Astrocyte of the spinal cord (primary cell): ENCODE measurements at regions not wholly inside any gene's neighbourhood (a gene's known extent, or its start where the extent isn't known, plus 50 kb on each side); places are given as distances from the start of the nearest gene placed in this dataset.

Source experiments
- DNase-seq: peaks from one replicate; pipeline ENCODE4 v3.0.0; 2011; ENCODE audit warnings: low read depth, low spot score
- H3K4me3 ChIP-seq: 2 replicates; pipeline ENCODE4 v1.5.1; 2011; ENCODE audit warnings: low read depth, mild to moderate bottlenecking, low read length, moderate library complexity
- in situ Hi-C: cut with HindIII; loops from 2 replicates; pipeline ENCODE4 v1.10.0; 2017; ENCODE audit warnings: low sequenced_read_pairs
- TF ChIP-seq, protein P1 (sequence below): IDR thresholded peaks from 2 replicates; pipeline ENCODE4 v1.5.1; 2012; ENCODE audit warnings: low read depth, mild to moderate bottlenecking, low read length, inconsistent platforms

DNA sequence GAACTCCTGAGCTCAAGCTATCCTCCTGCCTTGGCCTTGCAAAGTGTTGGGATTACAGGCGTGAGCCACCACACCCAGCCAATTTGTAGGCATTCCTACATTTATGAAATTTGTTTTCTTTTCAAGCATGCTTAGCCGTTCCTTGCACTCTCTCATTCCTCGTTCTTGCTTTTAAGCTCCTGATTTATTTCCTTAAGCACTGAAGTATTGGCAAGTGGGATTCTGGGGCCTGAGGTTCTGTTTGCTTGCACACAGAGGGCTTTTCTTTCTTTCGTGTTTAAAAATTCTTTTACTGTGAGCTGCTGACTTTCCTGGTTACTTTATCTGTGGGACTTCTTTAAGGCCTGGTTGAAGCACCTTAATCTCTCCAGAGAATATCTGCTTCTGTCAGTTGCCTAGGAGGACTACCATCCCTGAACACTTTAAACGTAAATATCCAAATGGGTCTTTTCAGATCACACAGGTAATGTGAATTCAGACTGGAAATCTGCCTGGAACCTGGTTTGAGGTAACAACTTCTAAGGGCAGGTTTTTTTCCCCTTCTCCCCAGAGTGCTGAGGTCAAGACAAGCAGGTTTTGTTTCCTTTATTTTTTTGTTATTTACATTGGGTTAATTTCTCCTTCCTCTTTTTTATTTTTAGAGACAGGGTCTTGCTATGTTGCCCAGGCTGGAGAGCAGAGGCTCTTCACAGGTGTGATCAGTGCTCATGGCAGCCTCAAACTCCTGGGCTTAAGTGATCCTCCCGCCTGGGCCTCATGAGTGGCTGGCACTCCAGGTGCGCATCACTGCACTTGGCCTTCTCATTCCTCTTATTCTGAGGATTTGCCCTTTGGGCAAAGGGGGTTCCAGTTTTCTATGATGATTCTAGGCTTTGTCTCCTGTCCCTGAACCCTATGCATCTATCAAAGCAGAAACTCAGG is 102.9 kb downstream of the PFKFB3 start:
- no peak for DNase-seq
- TF ChIP-seq, protein P1, sequence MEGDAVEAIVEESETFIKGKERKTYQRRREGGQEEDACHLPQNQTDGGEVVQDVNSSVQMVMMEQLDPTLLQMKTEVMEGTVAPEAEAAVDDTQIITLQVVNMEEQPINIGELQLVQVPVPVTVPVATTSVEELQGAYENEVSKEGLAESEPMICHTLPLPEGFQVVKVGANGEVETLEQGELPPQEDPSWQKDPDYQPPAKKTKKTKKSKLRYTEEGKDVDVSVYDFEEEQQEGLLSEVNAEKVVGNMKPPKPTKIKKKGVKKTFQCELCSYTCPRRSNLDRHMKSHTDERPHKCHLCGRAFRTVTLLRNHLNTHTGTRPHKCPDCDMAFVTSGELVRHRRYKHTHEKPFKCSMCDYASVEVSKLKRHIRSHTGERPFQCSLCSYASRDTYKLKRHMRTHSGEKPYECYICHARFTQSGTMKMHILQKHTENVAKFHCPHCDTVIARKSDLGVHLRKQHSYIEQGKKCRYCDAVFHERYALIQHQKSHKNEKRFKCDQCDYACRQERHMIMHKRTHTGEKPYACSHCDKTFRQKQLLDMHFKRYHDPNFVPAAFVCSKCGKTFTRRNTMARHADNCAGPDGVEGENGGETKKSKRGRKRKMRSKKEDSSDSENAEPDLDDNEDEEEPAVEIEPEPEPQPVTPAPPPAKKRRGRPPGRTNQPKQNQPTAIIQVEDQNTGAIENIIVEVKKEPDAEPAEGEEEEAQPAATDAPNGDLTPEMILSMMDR, result no peak
- no peak overlapping the region for H3K4me3 ChIP-seq
- in situ Hi-C loops, result no loop called here

DNA sequence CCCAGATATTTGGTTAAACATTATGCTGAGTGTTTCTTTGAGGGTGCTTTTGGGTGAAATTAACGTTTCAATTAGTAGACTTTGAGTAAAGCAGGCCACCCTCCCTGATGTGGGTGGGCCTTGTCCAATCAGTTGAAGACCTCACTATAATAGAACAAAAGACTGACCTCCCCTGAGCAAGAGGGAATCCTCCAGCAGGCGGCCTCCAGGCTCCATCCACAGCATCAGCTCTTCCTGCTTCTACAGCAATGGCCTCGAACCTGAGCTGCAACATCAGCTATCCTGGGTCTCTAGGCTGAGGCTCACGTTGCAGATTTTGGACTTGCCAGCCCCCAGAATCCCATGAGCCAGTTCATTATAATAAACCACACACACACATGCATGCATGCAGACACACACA is 104.2 kb downstream of the PFKFB3 start:
- TF ChIP-seq, protein P1, result no peak
- in situ Hi-C loops, result no loop called here
- DNase-seq, result no peak
- no peak overlapping the region for H3K4me3 ChIP-seq

DNA sequence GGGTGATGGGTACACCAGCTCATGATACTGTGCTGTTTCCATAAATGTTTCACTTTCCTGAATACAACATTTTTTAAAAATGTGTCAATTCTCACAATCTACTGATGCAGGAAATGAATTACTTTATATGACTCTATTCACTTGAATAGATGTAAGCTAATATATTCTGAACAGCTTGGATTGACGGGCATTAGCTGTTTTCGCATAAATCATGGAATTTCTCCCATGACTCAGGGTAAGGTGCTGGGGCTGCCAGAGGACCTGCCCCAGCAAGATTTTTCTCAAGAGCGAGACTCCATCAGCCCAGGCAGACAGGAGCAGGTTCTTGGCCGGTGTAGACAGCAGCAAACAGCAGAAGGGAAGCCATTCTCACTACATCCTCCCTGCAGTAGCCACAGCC is 107.1 kb downstream of the PFKFB3 start:
- TF ChIP-seq, protein P1, result no peak
- in situ Hi-C loops, result no loop called here
- DNase-seq, result no peak
- no peak overlapping the region for H3K4me3 ChIP-seq

DNA sequence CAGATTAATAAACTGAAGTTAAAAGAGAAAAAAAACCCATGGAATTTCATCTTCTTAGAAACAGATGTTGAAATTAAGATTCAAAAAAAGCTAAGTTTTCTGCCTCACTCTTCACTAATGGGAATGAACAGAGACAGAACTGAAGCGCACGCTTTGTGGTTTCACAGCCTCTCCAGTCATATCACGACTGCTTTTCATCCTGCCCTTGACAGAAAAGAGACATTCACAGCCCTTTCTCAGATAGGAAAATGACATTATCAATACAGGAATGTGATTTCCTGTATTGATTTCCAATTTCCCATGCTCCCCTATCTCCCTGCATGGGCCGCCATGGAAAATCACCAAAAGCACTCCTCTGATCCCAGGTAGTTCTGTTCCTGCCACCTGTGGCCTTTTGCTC is 108.2 kb downstream of the PFKFB3 start:
- H3K4me3 ChIP-seq, result no peak overlapping the region
- TF ChIP-seq, protein P1, result no peak
- no peak for DNase-seq
- in situ Hi-C loops, result no loop called here

DNA sequence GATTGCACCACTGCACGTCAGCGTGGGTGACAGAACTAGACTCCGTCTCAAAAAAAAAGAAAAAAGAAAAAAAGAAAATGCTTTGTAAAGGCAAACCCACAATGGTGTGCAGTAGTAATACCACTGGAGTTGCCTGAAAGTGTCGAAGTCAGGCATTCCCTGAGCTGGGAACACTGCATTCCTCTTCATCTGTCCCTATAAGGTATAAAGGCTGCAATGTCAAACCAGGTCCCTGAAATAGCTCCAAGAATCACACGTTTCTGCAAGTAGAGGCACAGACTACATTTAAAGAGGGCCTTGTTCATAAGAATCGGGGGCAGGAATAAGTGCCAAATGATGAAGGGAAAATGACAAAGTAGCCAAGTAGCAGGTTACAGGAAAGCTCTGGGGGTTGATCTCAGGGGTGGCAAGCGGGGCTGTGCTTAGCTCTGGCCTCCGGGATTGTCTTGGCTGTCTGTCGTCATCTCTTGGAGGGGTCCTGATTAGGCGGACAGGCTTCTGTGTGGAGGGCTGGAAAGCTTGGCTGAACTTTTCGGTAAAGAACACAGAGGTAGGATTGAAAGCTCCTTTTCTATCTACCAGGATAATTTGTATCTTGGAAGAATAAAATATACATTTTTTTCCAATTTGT is 109.1 kb downstream of the PFKFB3 start:
- H3K4me3 ChIP-seq, result no peak overlapping the region
- no peak for DNase-seq
- in situ Hi-C loops, result no loop called here
- TF ChIP-seq, protein P1, result no peak

DNA sequence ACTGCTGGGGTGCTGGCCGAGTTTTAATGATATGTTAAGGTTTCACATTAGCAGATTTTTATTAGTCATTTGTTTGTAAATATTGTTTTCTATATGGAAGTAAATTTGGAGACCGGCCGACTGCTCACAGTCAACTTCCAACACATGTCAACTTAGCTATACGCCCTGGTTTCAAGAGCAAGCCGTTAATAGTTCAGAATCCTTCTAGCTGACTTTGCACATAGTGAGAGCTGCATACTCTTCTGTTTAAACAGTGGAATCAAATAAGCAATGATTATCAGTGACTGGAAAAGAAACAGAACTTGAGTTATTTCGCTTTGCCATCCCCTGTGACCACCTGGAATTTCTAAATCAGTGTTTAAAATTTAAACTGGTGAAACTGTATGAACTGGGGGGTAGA is 109.9 kb downstream of the PFKFB3 start:
- in situ Hi-C loops, result no loop called here
- TF ChIP-seq, protein P1, result no peak

More for the DNA sequence above, 109.9 kb downstream of the PFKFB3 start:
- no peak overlapping the region for H3K4me3 ChIP-seq
- DNase-seq, result no peak
